ENCODE measurements at regions not wholly inside any gene's neighbourhood (a gene's known extent, or its start where the extent isn't known, plus 50 kb on each side); places are given as distances from the start of the nearest gene placed in this dataset.
"Not testable (repeated sequence)": the region's sequence is repeated elsewhere in the genome, so short reads cannot be mapped to it uniquely, and the experiment has no call there.

- intact Hi-C loops (cut with micrococcal nuclease): not testable (repeated sequence)
Measured at GRCh38 chr1:55430720-55431119, 215.6 kb upstream of the USP24 start.

GRCh38 chr1:55430206-55430605, 215.0 kb upstream of the USP24 start:
- intact Hi-C loops (cut with micrococcal nuclease): not testable (repeated sequence)

DNA sequence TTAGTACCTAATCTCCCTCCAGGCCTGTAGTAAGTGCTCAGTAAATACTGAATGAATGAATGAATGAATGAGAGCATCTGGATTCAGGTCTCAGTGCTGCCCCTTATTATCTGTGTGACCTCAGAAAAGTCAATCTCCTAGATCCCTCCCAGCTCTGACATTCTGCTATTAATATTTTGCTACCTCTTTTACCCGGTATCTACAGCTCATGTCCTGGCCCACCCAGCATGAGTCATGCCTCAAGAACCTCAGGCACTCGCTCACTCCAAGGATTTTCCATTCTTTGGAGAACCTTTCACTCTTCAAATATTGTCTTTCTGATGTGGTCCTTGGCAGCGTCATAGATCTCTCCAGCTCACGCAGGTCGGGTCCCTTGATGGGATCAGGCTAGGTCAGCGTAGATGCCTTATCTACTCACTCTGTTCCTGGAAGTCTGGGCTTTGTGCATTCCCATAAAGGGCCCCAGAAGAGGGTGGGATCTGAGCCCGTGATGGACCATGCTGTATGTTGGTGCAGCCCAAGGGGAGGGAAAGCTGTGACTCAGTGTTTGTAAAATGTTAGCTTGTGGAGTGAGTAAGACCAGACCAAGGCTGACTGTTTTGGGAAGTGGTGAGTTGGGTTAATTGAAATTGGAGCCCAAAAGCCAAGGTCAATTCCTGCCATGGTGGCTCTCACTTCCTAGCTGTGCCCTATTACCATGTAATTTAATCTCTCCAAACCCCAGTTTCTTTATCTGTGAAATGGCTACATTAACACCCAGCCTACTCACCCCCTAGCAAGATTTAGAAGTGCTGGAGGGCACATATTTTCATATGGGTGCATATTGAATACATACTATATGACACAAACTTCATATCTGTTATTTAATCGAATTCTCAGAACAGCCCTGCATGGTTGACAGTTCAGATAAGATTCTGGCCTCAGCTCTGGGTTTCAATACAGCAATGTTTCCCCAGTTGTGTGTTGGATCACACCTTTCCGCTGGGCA, 214.1 kb upstream of the USP24 start:
- intact Hi-C loops (cut with micrococcal nuclease): no loop called here

GRCh38 chr1:55428231-55428630, 213.1 kb upstream of the USP24 start:
- intact Hi-C loops (cut with micrococcal nuclease): no loop called here

GRCh38 chr1:55427606-55428005, 212.4 kb upstream of the USP24 start:
- intact Hi-C loops (cut with micrococcal nuclease): no loop called here

- intact Hi-C loops (cut with micrococcal nuclease): no loop called here
Measured at GRCh38 chr1:55426619-55427018, 211.5 kb upstream of the USP24 start.

- intact Hi-C loops (cut with micrococcal nuclease): no loop called here
Measured at GRCh38 chr1:55426156-55426555, 211.0 kb upstream of the USP24 start.

GRCh38 chr1:55425310-55425930, 210.3 kb upstream of the USP24 start:
- intact Hi-C loops (cut with micrococcal nuclease): no loop called here

GRCh38 chr1:55423376-55423775, 208.2 kb upstream of the USP24 start:
- intact Hi-C loops (cut with micrococcal nuclease): no loop called here

- intact Hi-C loops (cut with micrococcal nuclease): no loop called here
Measured at GRCh38 chr1:55420929-55421716, 206.0 kb upstream of the USP24 start.

DNA sequence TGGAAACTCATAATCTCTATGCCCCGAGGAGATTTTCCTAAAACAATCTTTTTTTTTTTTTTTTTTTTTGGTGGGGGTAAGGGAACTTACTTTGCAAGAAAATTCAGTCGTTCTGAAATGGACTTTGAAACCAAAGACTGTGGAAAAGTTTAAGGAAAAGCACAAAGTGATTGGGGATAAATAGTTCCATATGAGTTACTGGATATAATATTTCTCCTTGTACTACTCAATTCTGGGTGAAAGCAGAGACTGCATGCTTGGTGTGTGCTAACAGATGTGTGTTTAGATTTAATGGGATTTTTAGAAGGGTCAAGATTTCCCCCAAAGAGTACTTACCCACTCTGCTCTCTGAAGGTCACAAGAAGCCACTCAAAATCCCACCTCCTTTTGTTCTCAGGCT, 204.9 kb upstream of the USP24 start:
- intact Hi-C loops (cut with micrococcal nuclease): no loop called here

- intact Hi-C loops (cut with micrococcal nuclease): no loop called here
Measured at GRCh38 chr1:55418208-55419000, 203.2 kb upstream of the USP24 start.

DNA sequence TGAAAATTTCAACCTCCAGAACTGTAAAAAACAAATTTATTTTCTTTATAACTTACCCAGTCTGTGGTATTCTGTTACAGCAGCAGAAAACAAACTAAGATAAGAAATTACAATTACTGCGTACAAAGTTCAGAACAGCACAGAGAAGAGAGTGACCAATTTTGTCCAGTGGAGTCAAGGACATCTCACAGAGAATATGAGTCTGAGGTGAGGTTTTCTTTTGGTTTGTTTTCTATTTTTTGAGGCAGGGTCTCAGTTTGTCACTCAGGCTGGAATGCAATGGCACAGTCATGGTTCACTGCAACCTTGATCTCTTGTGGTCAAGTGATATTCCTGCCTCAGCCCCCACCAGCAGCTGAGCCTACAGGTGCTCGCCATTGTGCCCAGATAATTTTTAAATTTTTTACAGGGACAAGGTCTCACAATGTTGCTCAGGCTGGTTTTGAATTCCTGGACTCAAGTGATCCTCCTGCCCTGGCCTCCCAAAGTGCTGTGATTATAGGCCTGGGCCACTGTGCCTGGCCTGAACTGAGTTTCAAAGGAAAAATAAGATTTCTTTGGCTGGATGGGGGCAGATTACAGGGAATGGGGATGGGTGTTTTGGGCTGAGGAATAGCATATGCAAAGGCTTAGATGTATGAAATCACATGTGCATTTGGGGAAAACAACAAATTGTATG, 201.1 kb upstream of the USP24 start:
- intact Hi-C loops (cut with micrococcal nuclease): no loop called here

GRCh38 chr1:55413286-55413685, 198.1 kb upstream of the USP24 start:
- intact Hi-C loops (cut with micrococcal nuclease): no loop called here

- intact Hi-C loops (cut with micrococcal nuclease): no loop called here
Measured at GRCh38 chr1:55412060-55412459, 196.9 kb upstream of the USP24 start.

DNA sequence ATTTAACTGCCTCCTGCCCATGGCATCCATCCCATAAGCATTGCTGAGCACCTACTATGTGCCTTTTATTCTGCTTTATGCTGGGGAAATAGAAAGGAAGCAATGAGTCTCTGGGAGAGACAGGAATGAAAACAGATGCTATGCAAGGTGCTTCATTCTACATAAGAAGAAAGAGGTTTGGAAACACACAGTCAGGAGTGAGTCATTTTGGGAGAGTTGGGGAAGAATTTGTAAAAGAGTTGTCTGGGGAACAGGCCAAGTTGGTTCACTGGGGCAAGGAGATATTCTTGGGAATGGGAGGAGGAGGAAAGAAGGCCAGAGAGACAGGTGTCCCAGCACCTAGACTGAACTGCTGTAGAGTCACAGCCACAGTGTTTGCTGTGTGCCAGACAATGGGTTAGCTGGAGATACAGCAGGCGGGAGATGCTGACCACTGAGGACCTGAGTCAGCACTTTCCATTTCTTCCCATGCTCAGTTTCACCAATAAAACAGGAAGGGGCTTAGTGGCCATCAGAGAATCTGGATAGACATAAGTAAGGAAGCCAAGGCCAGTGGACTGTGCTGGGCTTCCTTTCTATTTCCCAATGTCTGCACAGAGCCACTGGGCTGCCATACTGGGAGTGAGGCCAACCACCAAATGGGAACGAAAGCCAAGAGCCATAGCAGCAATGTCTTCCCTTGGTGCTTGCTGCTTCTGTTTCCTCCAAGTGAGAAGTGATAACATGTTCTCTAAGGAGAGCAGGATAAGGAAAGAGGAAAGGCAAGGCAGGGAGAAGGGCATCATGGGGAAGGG, 187.7 kb upstream of the USP24 start:
- intact Hi-C loops (cut with micrococcal nuclease): no loop called here

GRCh38 chr1:55402142-55402541, 187.0 kb upstream of the USP24 start:
- intact Hi-C loops (cut with micrococcal nuclease): no loop called here

GRCh38 chr1:55400508-55400907, 185.3 kb upstream of the USP24 start:
- intact Hi-C loops (cut with micrococcal nuclease): no loop called here

- intact Hi-C loops (cut with micrococcal nuclease): no loop called here
Measured at GRCh38 chr1:55399346-55399745, 184.2 kb upstream of the USP24 start.
